Neutrophil (primary cell): ENCODE measurements at regions not wholly inside any gene's neighbourhood (a gene's known extent, or its start where the extent isn't known, plus 50 kb on each side); places are given as distances from the start of the nearest gene placed in this dataset.

ENCODE experiments used
- H3K27ac ChIP-seq: fragments of 200-600 bp; sonication (generic); 2 replicates; pipeline ENCODE4 v1.5.1; 2016; ENCODE audit warnings: mild to moderate bottlenecking, moderate library complexity
- H3K27me3 ChIP-seq: fragments of 200-600 bp; sonication (generic); 2 replicates; pipeline ENCODE4 v1.6.0; 2016; ENCODE audit warnings: mild to moderate bottlenecking
- H3K36me3 ChIP-seq: fragments of 200-600 bp; sonication (generic); 2 replicates; pipeline ENCODE4 v1.5.1; 2017
- H3K4me1 ChIP-seq, 2 experiments: fragments of 200-600 bp in 1 of 2; sonication (generic) in 1 of 2; 1 replicate in 1 of 2; 2 replicates in 1 of 2; pipeline versions ENCODE4 v1.5.1 to v1.6.1; 2013 to 2016; ENCODE audit warnings: low read depth in 1 of 2, low read length in 1 of 2, mild to moderate bottlenecking in 1 of 2, moderate library complexity in 1 of 2; ENCODE audit not compliant: control insufficient read depth in 1 of 2, insufficient read depth in 1 of 2
- H3K4me3 ChIP-seq, 2 experiments: fragments of 200-600 bp in 1 of 2; sonication (generic) in 1 of 2; 1 replicate in 1 of 2; 2 replicates in 1 of 2; pipeline ENCODE4 v1.5.1; 2013 to 2016; ENCODE audit warnings: low read depth in 1 of 2, low read length in 1 of 2, mild to moderate bottlenecking in 1 of 2, moderate library complexity in 1 of 2
- H3K9me3 ChIP-seq: fragments of 200-600 bp; sonication (generic); 2 replicates; pipeline ENCODE4 v1.5.1; 2016
- CTCF ChIP-seq: fragments of 200-600 bp; sonication (generic); IDR thresholded peaks from 2 replicates; pipeline ENCODE4 v1.5.1; 2016; ENCODE audit warnings: antibody characterized with exemption

DNA sequence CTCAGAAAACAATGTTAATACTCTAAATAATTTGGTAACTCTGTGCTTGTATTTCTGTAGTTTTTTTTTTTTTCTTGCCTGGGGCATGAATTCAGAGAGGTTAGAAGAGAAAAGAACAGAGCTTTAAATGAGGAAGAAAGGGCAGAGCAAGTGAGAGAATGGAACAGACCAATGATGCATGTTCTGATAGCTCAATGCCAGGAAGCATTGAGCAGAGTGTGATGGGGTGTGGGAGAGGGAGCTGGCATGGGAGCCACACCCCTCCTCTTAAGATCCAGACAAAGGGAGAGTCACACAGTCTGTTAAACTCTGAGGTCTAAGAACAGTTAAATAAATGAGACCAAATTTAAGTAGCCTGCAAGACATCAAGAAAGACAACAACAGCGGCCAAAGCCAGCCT lies 538.6 kb downstream of the TUSC7 start:
- Histone ChIP-seq H3K4me3 (no peak overlapping the region), H3K36me3 (no peaks in the 10 kb centered on the region), H3K27ac (no peak overlapping the region), H3K4me1 (peaks cover 5 to 9% of the 10 kb centered on the region in 2 experiments), H3K27me3 (no peaks in the 10 kb centered on the region), H3K9me3 (no peaks in the 10 kb centered on the region)
- no peak for TF ChIP-seq CTCF

DNA sequence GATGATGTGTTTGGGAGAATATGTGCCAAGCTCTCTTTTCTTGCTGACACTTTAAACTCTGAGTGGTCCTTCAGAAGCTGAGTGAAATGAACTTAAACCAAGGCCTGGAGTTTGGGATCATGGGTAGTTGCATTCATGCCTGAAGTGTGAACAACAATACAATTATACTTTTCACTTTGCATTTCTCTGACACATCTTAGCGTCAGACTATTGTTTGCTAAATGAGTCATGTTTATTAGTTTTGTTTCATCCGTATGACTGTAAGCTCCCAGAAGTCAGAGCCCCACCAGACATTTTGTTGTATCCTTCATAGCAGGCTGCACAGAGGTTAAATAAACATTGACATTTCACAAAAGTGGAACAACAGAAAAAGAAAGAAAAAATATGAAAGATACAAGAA lies 542.6 kb downstream of the TUSC7 start:
- Histone ChIP-seq H3K36me3 (no peaks in the 10 kb centered on the region), H3K27me3 (no peaks in the 10 kb centered on the region), H3K4me1 (peaks cover 0 to 1% of the 10 kb centered on the region in 2 experiments), H3K27ac (no peak overlapping the region), H3K9me3 (no peaks in the 10 kb centered on the region), H3K4me3 (no peak overlapping the region)
- no peak for TF ChIP-seq CTCF

DNA sequence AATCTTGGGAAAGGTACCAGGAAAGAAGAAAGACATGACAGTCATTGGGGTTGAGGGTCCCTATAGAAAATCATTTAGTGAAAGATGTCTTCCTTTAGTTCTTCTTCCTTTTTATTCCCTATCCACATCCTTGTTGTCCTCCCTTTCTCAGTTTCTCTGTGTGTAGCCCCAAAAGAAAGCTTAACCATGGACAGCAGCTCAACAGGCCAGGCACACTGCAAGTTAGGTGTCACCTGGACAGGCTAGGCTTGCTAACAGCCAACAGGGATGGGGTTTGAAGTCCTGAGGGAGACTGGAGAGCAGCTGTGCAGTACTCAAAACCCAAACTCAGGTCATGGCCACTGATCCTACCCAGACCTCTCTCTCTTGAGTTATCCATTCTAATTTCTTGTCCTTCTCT lies 543.1 kb downstream of the TUSC7 start:
- no peaks in the 10 kb centered on the region for H3K36me3 ChIP-seq
- H3K27ac ChIP-seq: no peak overlapping the region
- no peak for TF ChIP-seq CTCF
- no peaks in the 10 kb centered on the region for H3K4me1 ChIP-seq
- no peaks in the 10 kb centered on the region for H3K27me3 ChIP-seq
- no peaks in the 10 kb centered on the region for H3K9me3 ChIP-seq
- no peak overlapping the region for H3K4me3 ChIP-seq

- H3K9me3 ChIP-seq: no peaks in the 10 kb centered on the region
Measured at GRCh38 chr3:117253636-117254035, 544.1 kb downstream of the TUSC7 start.

GRCh38 chr3:117254985-117255384 lies 545.4 kb downstream of the TUSC7 start:
- TF ChIP-seq CTCF: no peak
- Histone ChIP-seq H3K9me3 (no peaks in the 10 kb centered on the region), H3K36me3 (no peaks in the 10 kb centered on the region), H3K4me1 (no peaks in the 10 kb centered on the region), H3K4me3 (no peak overlapping the region), H3K27ac (no peak overlapping the region), H3K27me3 (no peaks in the 10 kb centered on the region)

More at GRCh38 chr3:117253636-117254035, 544.1 kb downstream of the TUSC7 start:
- H3K27ac ChIP-seq: no peak overlapping the region
- no peak for TF ChIP-seq CTCF
- H3K4me1 ChIP-seq: no peaks in the 10 kb centered on the region
- H3K36me3 ChIP-seq: no peaks in the 10 kb centered on the region
- H3K4me3 ChIP-seq: no peak overlapping the region
- H3K27me3 ChIP-seq: no peaks in the 10 kb centered on the region

DNA sequence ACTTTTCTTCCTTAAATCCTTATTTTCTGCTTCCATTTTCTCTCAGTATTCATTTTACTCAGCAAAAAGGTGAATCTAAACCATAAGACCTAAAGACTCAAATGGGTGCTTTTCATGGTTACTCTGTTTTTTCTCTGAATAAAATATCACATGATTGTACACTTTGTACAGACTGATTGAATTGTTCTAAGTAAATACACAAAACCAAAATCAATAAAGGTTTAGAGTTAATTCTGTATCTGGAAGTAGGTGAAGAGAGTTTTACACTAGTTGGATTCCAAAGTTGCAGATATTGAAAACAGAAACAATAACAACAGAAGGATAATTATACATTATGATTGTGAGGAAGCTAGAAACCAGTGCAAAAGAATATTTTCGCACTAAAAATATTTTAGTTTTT lies 546.2 kb downstream of the TUSC7 start:
- no peaks in the 10 kb centered on the region for H3K36me3 ChIP-seq
- H3K4me3 ChIP-seq: no peak overlapping the region
- H3K4me1 ChIP-seq: peaks cover 3% of the 10 kb centered on the region in 2 experiments
- H3K27me3 ChIP-seq: no peaks in the 10 kb centered on the region
- H3K27ac ChIP-seq: no peak overlapping the region
- H3K9me3 ChIP-seq: no peaks in the 10 kb centered on the region
- TF ChIP-seq CTCF: no peak
